ENCODE measurements at regions not wholly inside any gene's neighbourhood (a gene's known extent, or its start where the extent isn't known, plus 50 kb on each side); places are given as distances from the start of the nearest gene placed in this dataset.
A peak's percentile ranks its signal among the peaks of the same experiment; 100 is the strongest.

- no peak for DNase-seq (ENCODE audit: low read depth)
Observed at GRCh38 chr13:53150568-53150967, 122.0 kb downstream of the OLFM4 start.

GRCh38 chr13:53151336-53152056 lies 122.9 kb downstream of the OLFM4 start:
- TF ChIP-seq, protein P1, sequence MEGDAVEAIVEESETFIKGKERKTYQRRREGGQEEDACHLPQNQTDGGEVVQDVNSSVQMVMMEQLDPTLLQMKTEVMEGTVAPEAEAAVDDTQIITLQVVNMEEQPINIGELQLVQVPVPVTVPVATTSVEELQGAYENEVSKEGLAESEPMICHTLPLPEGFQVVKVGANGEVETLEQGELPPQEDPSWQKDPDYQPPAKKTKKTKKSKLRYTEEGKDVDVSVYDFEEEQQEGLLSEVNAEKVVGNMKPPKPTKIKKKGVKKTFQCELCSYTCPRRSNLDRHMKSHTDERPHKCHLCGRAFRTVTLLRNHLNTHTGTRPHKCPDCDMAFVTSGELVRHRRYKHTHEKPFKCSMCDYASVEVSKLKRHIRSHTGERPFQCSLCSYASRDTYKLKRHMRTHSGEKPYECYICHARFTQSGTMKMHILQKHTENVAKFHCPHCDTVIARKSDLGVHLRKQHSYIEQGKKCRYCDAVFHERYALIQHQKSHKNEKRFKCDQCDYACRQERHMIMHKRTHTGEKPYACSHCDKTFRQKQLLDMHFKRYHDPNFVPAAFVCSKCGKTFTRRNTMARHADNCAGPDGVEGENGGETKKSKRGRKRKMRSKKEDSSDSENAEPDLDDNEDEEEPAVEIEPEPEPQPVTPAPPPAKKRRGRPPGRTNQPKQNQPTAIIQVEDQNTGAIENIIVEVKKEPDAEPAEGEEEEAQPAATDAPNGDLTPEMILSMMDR (IDR thresholded peaks at IDR 0.05; ENCODE audit: insufficient read depth, low read length, poor library complexity, severe bottlenecking), result peak; percentile 67
- DNase-seq (ENCODE audit: low read depth), result peak; percentile 4
- Histone ChIP-seq H3K4me3 (ENCODE audit: low read depth, low read length) (no peak overlapping the region), H3K27me3 (ENCODE audit: control insufficient read depth, insufficient read depth, low read length) (no peaks in the 10 kb centered on the region), H3K36me3 (ENCODE audit: control insufficient read depth, insufficient read depth, low read length) (no peaks in the 10 kb centered on the region)

More at GRCh38 chr13:53150568-53150967, 122.0 kb downstream of the OLFM4 start:
- TF ChIP-seq, protein P1 (IDR thresholded peaks at IDR 0.05; ENCODE audit: insufficient read depth, low read length, poor library complexity, severe bottlenecking), result no peak
- Histone ChIP-seq H3K36me3 (ENCODE audit: control insufficient read depth, insufficient read depth, low read length) (no peaks in the 10 kb centered on the region), H3K4me3 (ENCODE audit: low read depth, low read length) (no peak overlapping the region), H3K27me3 (ENCODE audit: control insufficient read depth, insufficient read depth, low read length) (no peaks in the 10 kb centered on the region)

DNA sequence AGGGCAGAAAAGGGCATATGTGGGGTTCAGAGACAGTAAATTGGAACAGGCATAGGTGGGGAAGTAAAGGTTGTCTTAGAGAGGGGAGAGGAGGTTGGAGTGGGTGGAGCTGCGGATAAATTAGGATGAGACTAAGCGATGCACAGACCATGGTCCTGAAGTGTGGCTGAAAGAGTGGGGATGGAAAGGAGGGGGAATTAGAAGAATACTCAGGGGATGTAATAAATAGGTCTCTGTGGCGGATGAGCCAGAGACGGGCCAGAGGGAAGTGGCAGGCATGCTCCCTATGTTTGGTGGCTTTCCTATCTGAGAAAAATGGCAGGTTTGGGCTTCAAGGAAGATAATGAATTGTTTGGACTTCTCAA lies 123.4 kb downstream of the OLFM4 start:
- H3K27me3 ChIP-seq (ENCODE audit: control insufficient read depth, insufficient read depth, low read length), result no peaks in the 10 kb centered on the region
- no peak overlapping the region for H3K4me3 ChIP-seq (ENCODE audit: low read depth, low read length)
- TF ChIP-seq, protein P1 (IDR thresholded peaks at IDR 0.05; ENCODE audit: insufficient read depth, low read length, poor library complexity, severe bottlenecking), result no peak
- DNase-seq (ENCODE audit: low read depth), result no peak
- H3K36me3 ChIP-seq (ENCODE audit: control insufficient read depth, insufficient read depth, low read length), result no peaks in the 10 kb centered on the region

GRCh38 chr13:53158201-53158600 lies 129.6 kb downstream of the OLFM4 start:
- no peaks in the 10 kb centered on the region for H3K27me3 ChIP-seq (ENCODE audit: control insufficient read depth, insufficient read depth, low read length)
- H3K36me3 ChIP-seq (ENCODE audit: control insufficient read depth, insufficient read depth, low read length), result no peaks in the 10 kb centered on the region
- H3K4me3 ChIP-seq (ENCODE audit: low read depth, low read length), result no peak overlapping the region
- no peak for DNase-seq (ENCODE audit: low read depth)
- TF ChIP-seq, protein P1 (IDR thresholded peaks at IDR 0.05; ENCODE audit: insufficient read depth, low read length, poor library complexity, severe bottlenecking), result no peak

DNA sequence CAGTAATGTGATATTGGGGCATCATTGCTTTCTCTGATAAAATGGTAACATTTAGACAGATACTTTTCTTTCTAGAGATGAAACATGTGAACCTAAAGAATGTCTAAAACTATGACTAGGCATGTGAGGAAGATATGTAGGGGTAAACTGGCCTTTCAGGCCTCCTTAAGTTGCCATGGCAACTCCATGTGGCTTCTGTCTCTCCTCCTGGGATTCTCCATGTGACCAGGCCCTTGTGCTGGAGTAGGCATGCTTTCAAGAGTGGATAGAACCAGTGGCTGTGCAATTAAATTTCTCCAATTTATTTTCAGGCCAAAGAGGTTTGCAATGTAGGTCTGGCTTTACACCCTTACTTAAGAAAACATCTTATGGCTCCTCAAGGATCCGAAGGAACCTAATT lies 130.8 kb downstream of the OLFM4 start:
- no peak overlapping the region for H3K4me3 ChIP-seq (ENCODE audit: low read depth, low read length)
- H3K27me3 ChIP-seq (ENCODE audit: control insufficient read depth, insufficient read depth, low read length), result no peaks in the 10 kb centered on the region
- TF ChIP-seq, protein P1 (IDR thresholded peaks at IDR 0.05; ENCODE audit: insufficient read depth, low read length, poor library complexity, severe bottlenecking), result no peak
- no peak for DNase-seq (ENCODE audit: low read depth)
- H3K36me3 ChIP-seq (ENCODE audit: control insufficient read depth, insufficient read depth, low read length), result no peaks in the 10 kb centered on the region

DNA sequence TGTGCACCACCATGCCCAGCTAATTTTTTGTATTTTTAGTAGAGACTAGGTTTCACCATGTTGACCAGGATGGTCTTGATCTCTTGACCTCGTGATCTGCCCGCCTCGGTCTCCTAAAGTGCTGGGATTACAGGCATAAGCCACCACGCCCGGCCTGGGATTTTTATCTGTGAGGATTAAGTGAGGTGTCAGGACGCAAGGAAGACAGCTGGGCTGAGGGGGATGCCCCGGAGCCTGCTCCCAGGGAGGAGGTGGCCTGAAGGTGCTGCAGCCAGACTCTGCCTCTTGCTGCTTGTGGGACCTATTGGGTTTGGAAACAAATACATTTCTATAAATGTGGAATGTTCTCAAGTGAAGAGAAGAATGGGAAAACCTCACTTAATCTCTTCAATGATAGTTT lies 131.6 kb downstream of the OLFM4 start:
- Histone ChIP-seq H3K27me3 (ENCODE audit: control insufficient read depth, insufficient read depth, low read length) (no peaks in the 10 kb centered on the region), H3K36me3 (ENCODE audit: control insufficient read depth, insufficient read depth, low read length) (no peaks in the 10 kb centered on the region), H3K4me3 (ENCODE audit: low read depth, low read length) (no peak overlapping the region)
- TF ChIP-seq, protein P1 (IDR thresholded peaks at IDR 0.05; ENCODE audit: insufficient read depth, low read length, poor library complexity, severe bottlenecking), result no peak
- DNase-seq (ENCODE audit: low read depth), result no peak
